HG02798 (cell line): ENCODE measurements at regions not wholly inside any gene's neighbourhood (a gene's known extent, or its start where the extent isn't known, plus 50 kb on each side); places are given as distances from the start of the nearest gene placed in this dataset.

Experiments used
- ATAC-seq: cut with Tn5 transposase; IDR thresholded peaks from one replicate; pipeline ENCODE4 v1.9.1; 2021; ENCODE audit warnings: mild to moderate bottlenecking; ENCODE audit not compliant: unreplicated experiment, poor library complexity

DNA sequence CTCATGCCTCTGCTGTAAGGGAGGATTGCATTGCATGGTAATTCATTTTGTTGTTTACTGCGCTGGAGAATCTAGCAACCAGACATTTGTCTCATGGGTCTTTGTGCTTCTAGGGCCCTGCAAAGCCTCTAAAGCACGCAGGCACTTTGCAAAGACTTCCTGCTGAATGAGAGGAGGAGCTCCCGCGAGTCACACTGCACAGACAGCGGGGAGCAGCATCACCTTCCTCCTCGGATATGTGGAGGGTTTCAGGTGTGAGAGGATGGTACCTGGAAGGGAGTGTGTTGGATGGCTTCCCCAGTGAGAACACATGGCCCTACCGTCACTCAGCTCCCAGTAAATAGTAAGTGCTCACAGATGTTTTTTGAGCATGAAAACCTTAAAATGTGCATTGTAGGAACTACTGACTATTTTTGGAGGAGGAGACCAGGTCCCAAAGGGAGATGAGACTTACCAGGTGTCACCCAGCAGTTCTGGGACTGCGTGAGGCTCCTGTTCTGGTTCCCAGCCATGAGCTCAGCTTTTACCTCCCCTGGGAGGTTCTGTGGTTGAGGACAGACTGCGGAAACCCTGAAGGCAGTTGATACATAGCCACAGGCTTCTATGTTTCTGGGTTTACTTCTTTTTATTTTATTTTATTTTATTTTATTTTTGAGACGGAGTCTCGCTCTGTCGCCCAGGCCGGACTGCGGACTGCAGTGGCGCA lies 278.0 kb downstream of the FGF9 start:
- peak; percentile 86 for ATAC-seq

DNA sequence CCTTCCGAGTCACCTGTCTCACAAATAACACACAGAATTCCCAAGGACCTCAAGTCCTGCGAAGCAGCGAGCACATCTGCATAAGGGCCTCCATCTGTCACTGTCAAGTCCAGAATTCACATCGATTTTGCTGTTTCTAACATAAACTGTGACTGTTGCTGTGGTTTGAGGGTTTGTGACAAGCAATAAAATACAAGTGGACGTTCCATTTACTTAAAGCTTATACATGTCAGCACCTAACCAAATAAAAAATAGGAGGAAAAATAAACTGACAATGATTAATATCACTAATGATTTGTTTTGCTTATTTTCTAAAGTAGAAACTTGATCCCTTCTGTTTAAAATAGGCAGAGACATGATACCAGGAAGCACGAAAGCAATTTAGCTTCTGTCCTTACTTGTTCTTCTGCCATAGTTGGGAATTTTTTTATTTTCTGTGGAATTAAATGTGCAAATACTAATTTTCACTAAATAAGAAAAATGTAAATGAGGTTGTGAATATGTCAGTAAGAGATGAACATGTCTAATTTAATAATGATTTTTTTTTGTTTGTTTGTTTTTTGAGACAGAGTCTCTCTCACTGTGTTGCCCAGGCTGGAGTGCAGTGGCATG lies 279.1 kb downstream of the FGF9 start:
- no peak for ATAC-seq

DNA sequence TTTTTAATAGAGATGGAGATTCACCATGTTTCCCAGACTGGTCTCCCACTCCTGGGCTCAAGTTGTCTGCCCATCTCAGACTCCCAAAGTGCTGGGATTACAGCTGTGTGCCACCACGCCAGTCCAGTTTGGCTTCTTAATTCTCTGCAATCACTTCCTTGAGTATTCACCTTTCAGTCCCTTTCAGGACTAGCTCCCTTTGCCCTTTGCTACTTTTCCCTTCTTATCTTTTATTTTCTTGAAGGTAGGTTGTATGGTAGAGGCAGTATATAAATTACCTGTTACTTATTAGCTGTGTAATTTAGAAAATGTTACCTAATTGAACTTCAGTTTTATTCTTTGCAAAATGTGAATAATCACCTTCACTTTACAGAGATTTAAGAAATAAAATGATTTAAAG lies 285.8 kb downstream of the FGF9 start:
- ATAC-seq, result no peak

DNA sequence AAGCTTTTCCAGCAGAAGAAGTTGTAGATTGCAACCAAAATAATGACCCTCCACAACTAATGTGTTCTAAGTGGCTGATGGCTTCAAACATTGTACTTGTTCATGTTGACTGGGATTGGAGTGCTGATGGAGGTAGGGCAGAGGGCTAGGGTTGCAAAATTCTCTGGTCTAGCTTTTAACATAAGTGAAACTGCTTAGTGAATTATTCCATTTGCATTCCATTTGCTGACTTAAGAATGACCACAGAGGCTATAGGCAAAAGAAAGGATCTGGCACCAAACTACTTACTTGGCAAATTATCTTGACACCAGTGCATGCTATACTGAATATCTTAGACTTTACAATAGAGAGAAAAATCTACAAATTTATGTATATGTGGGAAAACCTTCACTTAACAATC lies 287.0 kb downstream of the FGF9 start:
- ATAC-seq, result no peak

DNA sequence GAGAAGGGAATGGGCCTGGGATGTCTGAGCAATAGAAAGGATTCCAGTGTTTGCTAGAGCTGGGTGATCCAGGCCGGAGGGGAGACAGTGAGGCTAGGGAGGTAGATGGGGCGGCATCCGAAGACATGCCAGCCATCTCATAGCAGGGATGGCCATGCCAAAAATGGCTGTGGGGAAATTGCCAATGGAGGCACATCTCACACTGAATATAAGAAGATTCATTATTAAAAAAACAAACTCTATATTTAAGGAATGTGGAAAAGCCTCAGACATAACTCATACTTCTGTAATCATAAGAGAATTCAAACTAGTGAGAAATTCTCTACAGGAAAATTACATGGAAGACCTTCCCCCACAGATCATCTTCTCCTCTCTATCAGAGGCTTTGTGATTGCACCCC lies 289.2 kb downstream of the FGF9 start:
- no peak for ATAC-seq

DNA sequence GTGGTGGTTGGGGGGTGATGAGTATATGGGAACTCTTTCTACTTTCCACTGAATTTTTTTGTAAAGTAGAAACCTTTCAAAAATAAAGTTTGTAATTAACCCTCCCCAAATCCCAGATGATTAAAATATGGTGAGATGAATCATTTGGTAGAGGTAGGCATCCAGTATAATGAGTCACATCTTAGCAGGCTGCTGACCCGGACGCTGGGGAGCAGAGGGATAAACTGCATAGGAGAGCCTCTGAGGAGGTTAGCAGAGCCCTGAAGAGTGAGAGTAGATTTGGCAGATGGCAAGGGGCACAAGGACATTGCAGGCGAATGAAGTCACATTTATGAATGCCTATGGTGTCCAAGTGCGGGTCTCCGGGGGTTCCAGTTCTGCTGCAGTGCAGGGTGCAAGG lies 293.8 kb downstream of the FGF9 start:
- no peak for ATAC-seq

DNA sequence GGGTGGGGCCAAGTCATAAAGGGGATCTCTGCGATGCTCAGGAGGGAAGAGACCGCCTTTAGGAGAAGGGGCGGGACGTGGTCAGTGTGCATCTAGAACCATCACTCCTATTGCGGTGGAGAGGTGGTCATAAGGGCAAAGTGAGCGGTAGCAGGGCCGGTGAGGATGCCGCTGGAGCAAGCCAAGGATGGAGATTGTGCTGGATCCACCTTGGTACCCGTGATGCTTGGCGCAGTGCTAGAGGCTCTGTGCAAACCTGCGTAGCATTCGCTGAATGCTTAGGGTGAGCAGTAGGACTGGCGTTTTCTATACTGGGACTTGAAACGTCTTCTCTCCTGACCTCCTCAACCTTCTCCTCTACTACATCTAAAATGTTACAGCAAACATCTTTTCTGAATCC lies 294.2 kb downstream of the FGF9 start:
- no peak for ATAC-seq

DNA sequence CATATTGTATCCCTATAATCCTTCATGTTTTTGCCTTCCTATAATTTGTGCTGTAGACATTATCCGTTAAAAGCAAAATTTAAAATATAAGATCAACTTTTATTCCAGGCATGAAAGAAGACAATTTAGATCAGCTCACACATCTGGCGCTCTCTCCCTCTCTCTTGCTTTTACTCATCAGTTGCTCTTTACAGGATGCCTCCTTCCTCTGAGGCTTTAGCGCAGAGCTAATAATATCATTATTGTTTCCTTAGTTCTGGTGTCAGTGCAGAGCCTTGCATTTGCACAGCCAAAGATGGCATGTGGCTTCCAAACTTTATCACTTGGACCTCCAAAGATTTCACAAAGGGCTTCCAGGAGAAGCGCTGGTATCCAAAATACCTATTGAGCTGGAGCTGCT lies 295.1 kb downstream of the FGF9 start:
- no peak for ATAC-seq

DNA sequence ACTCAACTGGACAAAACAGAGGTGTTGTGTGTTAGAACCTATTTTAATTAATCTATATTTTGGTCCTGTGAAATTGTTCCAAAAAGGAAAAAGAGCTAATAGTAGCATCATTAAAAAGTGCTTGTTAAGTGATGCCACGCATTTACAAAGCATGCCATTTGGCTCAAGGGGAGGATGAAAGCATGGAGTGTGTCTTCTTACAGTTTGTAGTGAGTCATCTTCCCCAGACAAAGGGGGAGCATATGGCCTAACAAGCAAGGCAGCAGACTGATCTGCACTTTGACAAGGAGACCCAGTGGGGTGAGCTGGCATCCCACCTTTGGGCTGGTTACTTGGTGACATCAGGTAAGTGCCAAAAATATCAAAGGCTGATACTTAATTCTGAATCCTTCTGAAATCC lies 297.0 kb downstream of the FGF9 start:
- ATAC-seq, result no peak

DNA sequence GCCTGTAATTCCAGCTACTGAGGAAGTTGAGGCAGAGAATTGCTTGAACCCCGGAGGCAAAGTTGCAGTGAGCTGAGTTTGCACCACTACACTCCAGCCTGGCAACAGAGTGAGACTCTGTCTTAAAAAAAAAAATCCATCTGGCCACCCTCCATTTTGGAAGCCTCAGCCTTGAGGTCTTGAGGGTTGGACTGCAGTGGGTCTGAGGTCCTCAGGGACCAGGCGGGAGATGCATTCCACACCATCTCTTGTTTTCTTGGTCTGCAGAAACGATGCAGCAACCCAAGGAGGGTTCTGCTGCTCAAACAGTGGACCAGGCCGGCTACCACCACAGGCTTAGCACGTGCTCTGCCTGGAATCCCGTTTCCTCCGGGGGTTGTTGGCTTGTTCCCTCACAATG lies 299.3 kb downstream of the FGF9 start:
- ATAC-seq, result no peak

DNA sequence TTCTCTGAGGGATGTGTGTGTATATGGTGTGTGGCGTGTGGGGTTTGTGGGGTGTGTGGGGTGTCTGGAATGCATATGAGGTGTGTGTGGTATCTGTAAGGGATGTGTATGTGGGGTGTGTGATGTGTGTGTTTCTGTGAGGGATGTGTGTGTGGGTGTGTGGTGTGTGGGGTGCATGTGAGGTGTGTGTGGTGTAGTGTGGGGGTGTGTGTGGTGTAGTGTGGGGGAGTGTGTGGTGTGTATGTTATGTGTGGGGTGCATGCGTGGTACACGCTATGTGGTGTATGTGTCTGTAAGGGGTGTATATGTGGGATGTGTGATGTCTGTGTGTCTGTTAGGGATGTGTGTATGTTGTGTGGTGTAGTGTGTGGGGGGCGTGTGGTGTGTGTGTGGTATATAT lies 300.0 kb downstream of the FGF9 start:
- no peak for ATAC-seq

DNA sequence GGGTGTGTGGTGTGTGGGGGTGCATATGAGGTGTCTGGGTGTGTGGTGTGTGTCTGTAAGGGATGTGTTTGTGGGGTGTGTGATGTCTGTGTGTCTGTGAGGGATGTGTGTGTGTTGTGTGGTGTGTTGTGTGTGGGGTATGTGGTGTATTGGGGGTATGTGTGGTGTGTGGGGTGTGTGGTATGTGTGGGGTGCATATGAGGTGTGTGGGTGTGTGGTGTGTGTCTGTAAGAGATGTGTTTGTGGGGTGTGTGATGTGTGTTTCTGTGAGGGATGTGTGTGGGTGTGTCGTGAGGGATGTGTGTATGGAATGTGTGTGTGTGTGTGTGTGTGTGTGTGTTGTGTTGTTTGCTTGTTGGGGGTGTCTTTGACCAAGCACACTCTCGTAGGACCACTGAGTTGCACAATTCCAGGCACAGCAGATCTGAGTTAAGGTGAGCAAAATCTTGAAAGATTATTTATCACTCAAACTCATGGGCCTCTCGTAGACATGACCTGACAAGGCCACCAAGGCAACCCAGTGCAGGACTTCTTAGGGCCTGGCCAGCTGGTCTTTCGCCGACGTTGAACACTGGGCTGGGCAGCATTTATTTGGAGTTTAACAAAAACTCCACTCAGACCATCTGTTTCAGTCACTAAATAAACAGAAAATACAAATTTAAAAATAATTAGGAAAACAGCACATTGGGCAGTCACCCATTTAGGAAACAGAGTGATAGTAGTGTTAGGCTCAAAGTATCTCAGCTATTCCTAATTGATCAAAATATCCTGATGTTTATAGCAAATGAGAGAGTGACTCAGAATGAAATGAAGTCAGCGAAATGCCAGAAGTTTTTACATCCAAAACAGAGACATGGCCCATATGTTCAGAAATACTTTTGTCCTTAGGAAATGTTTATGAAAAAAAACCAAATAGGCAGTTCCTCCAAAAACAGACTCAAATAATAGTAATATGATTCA lies 301.1 kb downstream of the FGF9 start:
- ATAC-seq, result no peak

DNA sequence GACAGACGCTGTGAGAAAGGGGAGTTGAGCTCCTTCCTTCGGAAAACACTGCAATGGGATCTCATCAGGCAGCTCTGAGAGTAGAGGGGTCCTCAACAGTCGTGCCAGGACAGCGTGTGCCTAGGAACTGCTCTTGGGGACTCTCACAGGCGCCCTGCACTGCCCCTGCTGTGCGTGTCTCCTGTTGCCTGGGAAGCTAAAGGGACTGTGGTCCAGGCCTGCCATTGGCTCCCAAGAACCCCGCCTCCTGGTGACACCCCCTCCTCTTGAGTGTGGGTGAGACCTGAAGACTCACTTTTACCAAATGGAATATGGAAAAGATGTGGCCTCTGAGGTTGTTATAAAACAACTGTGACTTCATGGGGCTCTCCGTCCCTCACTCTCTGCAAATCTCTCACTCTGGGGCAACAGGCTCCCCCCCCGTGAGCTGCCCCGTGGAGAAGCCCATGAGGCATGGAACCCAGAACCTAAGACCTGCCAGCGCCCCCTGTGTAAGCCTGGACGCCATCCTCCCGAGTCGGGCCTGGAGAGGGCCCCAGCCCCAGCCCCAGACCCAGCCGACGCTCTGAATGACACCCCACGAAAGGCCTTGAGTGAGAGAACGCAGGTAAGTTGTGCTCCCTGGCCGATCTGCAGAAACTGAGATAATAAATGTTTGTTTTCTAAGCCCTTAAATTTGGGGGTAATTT lies 302.7 kb downstream of the FGF9 start:
- ATAC-seq, result no peak

DNA sequence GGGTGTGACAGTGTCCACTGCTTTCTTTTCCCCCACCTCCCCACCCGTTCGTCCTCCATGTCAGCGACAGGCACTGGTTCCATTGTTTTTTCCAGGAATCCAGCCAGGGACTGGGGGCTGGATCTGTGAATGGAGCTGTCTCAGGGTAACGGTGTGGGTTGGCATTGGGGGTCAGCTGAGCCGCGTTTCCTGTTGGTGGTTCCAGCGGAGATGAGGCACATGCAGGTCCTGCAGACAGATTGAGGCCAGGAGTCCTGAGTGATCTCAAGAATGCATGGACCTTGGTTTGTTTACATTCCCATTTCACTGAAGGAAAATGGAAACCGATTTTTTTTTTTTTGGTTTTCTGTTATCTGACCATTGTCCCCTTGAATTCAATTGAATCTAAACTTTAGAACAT lies 303.9 kb downstream of the FGF9 start:
- ATAC-seq, result no peak

DNA sequence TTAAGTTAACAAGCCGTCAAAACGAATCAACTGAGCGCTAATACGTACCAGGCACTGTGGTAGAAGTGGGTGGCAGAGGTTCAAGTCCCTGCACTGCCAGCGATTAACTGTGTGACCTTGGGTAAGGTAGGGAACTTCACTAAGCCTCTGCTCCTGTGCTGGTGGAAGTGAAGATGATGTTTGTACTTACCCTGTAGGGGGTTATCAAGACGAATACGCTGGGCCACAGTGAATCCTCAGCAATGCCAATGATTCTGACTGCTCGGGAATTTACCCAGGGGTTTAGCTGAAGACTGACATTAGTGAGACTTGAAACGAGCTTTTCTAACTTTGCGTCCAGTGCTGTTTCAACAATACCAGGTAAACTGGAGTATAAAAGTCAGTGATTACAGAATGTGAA lies 305.3 kb downstream of the FGF9 start:
- ATAC-seq, result no peak

DNA sequence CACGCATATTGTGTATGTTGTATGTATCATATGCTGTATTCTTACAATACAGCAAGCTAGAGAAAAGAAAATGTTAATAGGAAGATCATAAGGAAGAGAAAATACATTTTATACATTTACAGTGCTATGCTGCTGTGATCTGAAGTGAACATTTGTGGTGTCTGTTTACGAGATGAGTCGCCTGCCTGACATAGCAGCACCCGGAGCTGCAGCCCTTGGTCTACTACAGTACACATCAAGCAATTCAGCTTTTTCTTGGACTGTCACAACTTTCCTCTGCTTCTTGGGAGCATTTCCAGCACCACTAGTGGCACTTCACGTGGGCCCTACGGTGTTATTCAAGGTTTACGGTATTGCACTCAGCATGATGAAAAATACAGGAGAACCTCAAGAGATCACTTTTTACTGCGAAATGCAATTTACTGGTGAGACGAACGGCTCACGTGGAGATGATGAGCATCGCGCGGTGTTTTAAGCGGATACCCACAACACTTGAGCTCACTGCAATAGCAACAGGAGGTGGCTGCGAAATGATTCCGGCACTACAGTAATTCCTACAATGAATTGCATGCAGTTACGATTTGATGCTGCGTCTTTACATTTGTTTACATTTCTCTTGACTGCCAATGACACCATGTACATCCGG lies 308.4 kb downstream of the FGF9 start:
- no peak for ATAC-seq

DNA sequence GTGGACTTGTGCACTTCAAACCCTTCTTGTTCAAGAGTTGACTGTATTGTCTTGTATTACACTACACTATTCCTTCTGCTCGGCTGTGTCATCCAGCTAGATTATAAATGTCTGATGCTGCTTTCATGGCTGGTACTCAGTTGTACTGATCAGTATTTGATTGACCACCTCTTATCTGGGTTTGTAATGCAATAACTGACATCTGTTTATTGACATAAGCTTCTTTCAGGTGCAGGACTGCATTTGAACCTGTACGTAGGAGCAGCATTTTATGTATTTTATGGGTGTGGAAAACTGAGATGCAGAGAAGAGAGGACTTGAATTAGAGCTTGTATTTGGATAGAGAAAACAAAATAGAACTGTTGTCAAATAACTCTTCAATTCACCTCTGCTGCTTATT lies 309.2 kb downstream of the FGF9 start:
- ATAC-seq, result no peak

DNA sequence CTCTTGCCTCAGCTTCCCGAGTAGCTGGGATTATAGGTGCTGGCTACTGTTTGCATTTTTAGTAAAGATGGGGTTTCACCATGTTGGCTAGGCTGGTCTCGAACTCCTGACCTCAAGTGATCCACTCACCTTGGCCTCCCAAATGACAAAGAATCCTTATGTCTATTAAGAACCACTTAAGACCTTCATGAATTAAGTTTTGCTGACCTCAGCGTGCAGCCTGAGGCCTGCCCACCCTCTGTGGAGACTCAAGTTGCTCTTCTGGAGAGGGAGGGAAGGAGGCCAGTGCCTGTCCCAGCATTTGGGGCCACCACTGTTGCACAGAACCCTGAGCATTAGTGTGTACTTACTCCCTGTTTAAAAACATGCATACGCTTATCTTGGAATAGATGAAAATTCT lies 313.3 kb downstream of the FGF9 start:
- no peak for ATAC-seq

DNA sequence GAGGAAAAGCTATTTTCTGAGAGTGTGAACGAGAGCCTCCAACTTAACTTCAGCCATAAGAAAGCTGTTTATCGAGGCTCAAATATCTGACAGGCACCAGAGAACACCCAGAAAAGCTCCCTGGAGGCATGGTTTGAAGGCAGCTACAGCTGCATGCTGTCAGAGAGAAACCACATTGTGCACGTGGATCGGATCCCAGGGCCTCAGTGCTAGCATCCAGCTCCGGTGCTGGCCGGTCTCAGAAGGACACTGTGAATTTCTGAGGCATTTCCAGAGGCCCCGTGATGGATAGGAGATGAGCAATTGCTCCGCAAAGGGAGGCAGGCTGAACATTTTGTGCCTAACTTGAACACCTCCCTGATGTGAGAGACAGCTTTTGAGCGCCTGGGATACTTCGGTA lies 315.7 kb downstream of the FGF9 start:
- no peak for ATAC-seq

DNA sequence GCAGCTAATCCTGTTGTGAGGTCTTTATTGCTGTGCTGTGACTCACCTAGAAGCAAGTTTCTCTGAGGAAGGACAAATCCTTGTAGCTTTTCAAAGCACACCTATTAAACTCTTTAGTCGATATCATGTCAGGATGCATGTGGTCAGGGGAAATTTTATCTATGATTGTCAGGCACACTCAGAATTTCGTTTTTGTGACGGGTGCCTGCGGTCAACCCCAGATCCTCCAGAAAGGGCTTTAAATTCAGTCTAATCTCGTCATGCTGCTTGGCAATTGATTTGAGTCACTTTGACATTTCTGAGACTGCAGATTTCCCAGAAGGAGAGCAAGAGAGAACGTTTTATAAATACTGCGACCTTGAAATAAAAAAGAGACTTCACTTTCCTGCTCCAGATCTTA lies 316.9 kb downstream of the FGF9 start:
- no peak for ATAC-seq
